Neuronal stem cell (in vitro differentiated cells): ENCODE measurements at regions not wholly inside any gene's neighbourhood (a gene's known extent, or its start where the extent isn't known, plus 50 kb on each side); places are given as distances from the start of the nearest gene placed in this dataset.

ENCODE experiments used
- DNase-seq: peaks from one replicate; pipeline ENCODE4 v3.0.0-alpha.2; 2013; ENCODE audit warnings: low spot score
- H2AFZ ChIP-seq: one replicate; pipeline ENCODE4 v1.6.1; 2013; ENCODE audit warnings: mild to moderate bottlenecking, low read length, inconsistent platforms
- H2AK5ac ChIP-seq: 2 replicates; pipeline ENCODE4 v1.6.1; 2013; ENCODE audit warnings: low read depth, mild to moderate bottlenecking, inconsistent platforms, low read length, moderate library complexity, mixed read lengths
- H2BK120ac ChIP-seq: 2 replicates; pipeline ENCODE4 v1.6.1; 2013; ENCODE audit warnings: low read depth, mild to moderate bottlenecking, inconsistent platforms, low read length, moderate library complexity, mixed read lengths
- H2BK12ac ChIP-seq: one replicate; pipeline ENCODE4 v1.6.1; 2013; ENCODE audit warnings: low read length, inconsistent platforms
- H2BK15ac ChIP-seq: 2 replicates; pipeline ENCODE4 v1.6.1; 2013; ENCODE audit warnings: mild to moderate bottlenecking, low read length, inconsistent platforms, mixed read lengths
- H2BK5ac ChIP-seq: one replicate; pipeline ENCODE4 v1.6.1; 2013; ENCODE audit warnings: inconsistent platforms, mild to moderate bottlenecking, low read length, moderate library complexity
- H3K14ac ChIP-seq: one replicate; pipeline ENCODE4 v1.6.1; 2013; ENCODE audit warnings: low read length, inconsistent platforms
- H3K18ac ChIP-seq: 2 replicates; pipeline ENCODE4 v1.6.1; 2013; ENCODE audit warnings: low read length, inconsistent platforms
- H3K23ac ChIP-seq: 2 replicates; pipeline ENCODE4 v1.6.1; 2013; ENCODE audit warnings: low read depth, mild to moderate bottlenecking, mixed read lengths, low read length, inconsistent platforms; ENCODE audit not compliant: poor library complexity
- H3K27ac ChIP-seq: replicated peaks from 3 replicates; pipeline ENCODE4 v1.5.1; 2013; ENCODE audit warnings: low read length, inconsistent platforms
- H3K27me3 ChIP-seq, 3 experiments: 2 replicates each; pipeline ENCODE4 v1.6.1; 2013; ENCODE audit warnings: low read length in 3 of 3, mild to moderate bottlenecking in 2 of 3, inconsistent platforms in 1 of 3, low read depth in 1 of 3, mixed read lengths in 1 of 3, moderate library complexity in 1 of 3; ENCODE audit not compliant: control insufficient read depth in 3 of 3, insufficient read depth in 3 of 3
- H3K36me3 ChIP-seq, 2 donors: replicated peaks in 1 of 2; 2 replicates each; pipeline ENCODE4 v1.6.1; 2013; ENCODE audit warnings: low read length in 2 of 2; ENCODE audit not compliant: control insufficient read depth in 2 of 2, insufficient read depth in 2 of 2
- H3K4ac ChIP-seq: 2 replicates; pipeline ENCODE4 v1.6.1; 2013; ENCODE audit warnings: inconsistent platforms, mild to moderate bottlenecking, low read length, moderate library complexity
- H3K4me1 ChIP-seq, 2 donors: 1 replicate in 1 of 2; 2 replicates in 1 of 2; pipeline ENCODE4 v1.6.1; 2013; ENCODE audit warnings: low read length in 2 of 2, low read depth in 1 of 2; ENCODE audit not compliant: control insufficient read depth in 2 of 2, insufficient read depth in 1 of 2
- H3K4me2 ChIP-seq: one replicate; pipeline ENCODE4 v1.6.1; 2013; ENCODE audit warnings: mild to moderate bottlenecking, low read length, inconsistent platforms; ENCODE audit not compliant: insufficient read depth, poor library complexity, severe bottlenecking
- H3K4me3 ChIP-seq, 2 donors: 2 replicates each; pipeline ENCODE4 v1.5.1; 2013; ENCODE audit warnings: low read length in 2 of 2, mild to moderate bottlenecking in 2 of 2, inconsistent platforms in 1 of 2, moderate library complexity in 1 of 2
- H3K79me1 ChIP-seq: one replicate; pipeline ENCODE4 v1.6.1; 2013; ENCODE audit warnings: low read depth, mild to moderate bottlenecking, inconsistent platforms, low read length, moderate library complexity
- H3K9ac ChIP-seq: one replicate; pipeline ENCODE4 v1.6.1; 2013; ENCODE audit warnings: mild to moderate bottlenecking, low read depth, low read length, inconsistent platforms; ENCODE audit not compliant: poor library complexity
- H3K9me3 ChIP-seq, 2 donors: replicated peaks in 1 of 2; 2 replicates each; pipeline versions ENCODE3 to v1.6.1; 2013; ENCODE audit warnings: low read length in 2 of 2, mild to moderate bottlenecking in 2 of 2, inconsistent platforms in 1 of 2, low read depth in 1 of 2, mixed read lengths in 1 of 2, moderate library complexity in 1 of 2; ENCODE audit not compliant: control insufficient read depth in 2 of 2, insufficient read depth in 1 of 2
- H4K8ac ChIP-seq: one replicate; pipeline ENCODE4 v1.6.1; 2013; ENCODE audit warnings: low read depth, mild to moderate bottlenecking, inconsistent platforms, low read length, moderate library complexity
- H4K91ac ChIP-seq: one replicate; pipeline ENCODE4 v1.6.1; 2013; ENCODE audit warnings: low read length, low read depth, mild to moderate bottlenecking, inconsistent platforms; ENCODE audit not compliant: poor library complexity
- WGBS, 2 donors: extraction: QIAGEN DNeasy Blood & Tissue Kit; methylation state at CpG; one replicate each; pipeline ENCODE4 v1.1.7; 2013; ENCODE audit warnings: missing lambda C conversion rate in 2 of 2, mixed read lengths in 1 of 2; ENCODE audit not compliant: insufficient read length in 2 of 2, insufficient replicate concordance in 1 of 2; ENCODE audit errors: extremely low coverage in 2 of 2; 5-methylcytosine and 5-hydroxymethylcytosine counted together

GRCh38 chr17:34756637-34757021 is 177.2 kb downstream of the TMEM132E start:
- no peak overlapping the region for H2BK5ac ChIP-seq
- no peak overlapping the region for H3K14ac ChIP-seq
- no peak overlapping the region for H4K91ac ChIP-seq
- H3K18ac ChIP-seq, result no peak overlapping the region
- H4K8ac ChIP-seq, result no peak overlapping the region
- no peak overlapping the region for H2BK15ac ChIP-seq
- no peak overlapping the region for H3K27ac ChIP-seq
- no peak overlapping the region for H3K4me2 ChIP-seq
- no peak for DNase-seq
- H3K4me1 ChIP-seq, result peaks cover 7 to 17% of the 10 kb centered on the region in 2 donors
- H2AK5ac ChIP-seq, result no peak overlapping the region
- H3K4me3 ChIP-seq, result no peak overlapping the region
- peak overlapping the region; percentile 24 for H2BK12ac ChIP-seq
- no CpG with 5 or more reads among the region's 6 CpGs for WGBS, 2 donors
- no peaks in the 10 kb centered on the region for H3K79me1 ChIP-seq
- H3K36me3 ChIP-seq, result no peaks in the 10 kb centered on the region
- H3K4ac ChIP-seq, result no peak overlapping the region
- no peak overlapping the region for H2AFZ ChIP-seq
- peaks cover 0 to 3% (median 0%) of the 10 kb centered on the region in 3 experiments for H3K27me3 ChIP-seq
- H2BK120ac ChIP-seq, result no peak overlapping the region
- H3K9me3 ChIP-seq, result peaks cover 0 to 1% of the 10 kb centered on the region in 2 donors
- no peak overlapping the region for H3K9ac ChIP-seq
- no peak overlapping the region for H3K23ac ChIP-seq

GRCh38 chr17:34755981-34756636 is 176.7 kb downstream of the TMEM132E start:
- no peaks in the 10 kb centered on the region for H3K79me1 ChIP-seq
- H3K9me3 ChIP-seq, result peaks cover 0 to 1% of the 10 kb centered on the region in 2 donors
- peak overlapping the region; percentile 24 for H2BK12ac ChIP-seq
- H3K4me1 ChIP-seq, result peaks cover 7 to 17% of the 10 kb centered on the region in 2 donors
- no peaks in the 10 kb centered on the region for H3K36me3 ChIP-seq
- no peak overlapping the region for H3K18ac ChIP-seq
- DNase-seq, result no peak
- no peak overlapping the region for H2BK5ac ChIP-seq
- H3K14ac ChIP-seq, result no peak overlapping the region
- H2BK120ac ChIP-seq, result no peak overlapping the region
- H3K27ac ChIP-seq, result no peak overlapping the region
- no peak overlapping the region for H2BK15ac ChIP-seq
- no peak overlapping the region for H3K4me3 ChIP-seq
- WGBS, 2 donors, result no CpG with 5 or more reads among the region's 12 CpGs
- H2AK5ac ChIP-seq, result no peak overlapping the region
- H3K23ac ChIP-seq, result no peak overlapping the region
- H4K8ac ChIP-seq, result no peak overlapping the region
- H4K91ac ChIP-seq, result no peak overlapping the region
- no peak overlapping the region for H3K4me2 ChIP-seq
- peaks cover 0 to 3% (median 0%) of the 10 kb centered on the region in 3 experiments for H3K27me3 ChIP-seq
- no peak overlapping the region for H2AFZ ChIP-seq
- no peak overlapping the region for H3K9ac ChIP-seq
- no peak overlapping the region for H3K4ac ChIP-seq

- Histone ChIP-seq H2BK120ac (no peak overlapping the region), H3K36me3 (no peaks in the 10 kb centered on the region), H2AK5ac (no peak overlapping the region), H3K27ac (no peak overlapping the region), H3K9ac (no peak overlapping the region), H2AFZ (no peak overlapping the region), H3K79me1 (no peaks in the 10 kb centered on the region), H3K18ac (no peak overlapping the region), H3K9me3 (peaks cover 0 to 1% of the 10 kb centered on the region in 2 donors), H3K4me2 (no peak overlapping the region), H3K4ac (no peak overlapping the region), H3K23ac (no peak overlapping the region), H2BK15ac (no peak overlapping the region), H2BK12ac (no peak overlapping the region), H3K4me1 (peaks cover 7 to 17% of the 10 kb centered on the region in 2 donors), H4K91ac (no peak overlapping the region), H3K14ac (no peak overlapping the region), H3K27me3 (peaks cover 0 to 3% (median 0%) of the 10 kb centered on the region in 3 experiments), H2BK5ac (no peak overlapping the region), H4K8ac (no peak overlapping the region), H3K4me3 (no peak overlapping the region)
- no peak for DNase-seq
- WGBS, 2 donors, result no CpG with 5 or more reads among the region's 7 CpGs
Measured at GRCh38 chr17:34755371-34755770, 176.0 kb downstream of the TMEM132E start.

GRCh38 chr17:34750004-34750403 is 170.6 kb downstream of the TMEM132E start:
- WGBS, 2 donors, result no CpG with 5 or more reads among the region's 1 CpG
- Histone ChIP-seq H2BK5ac (no peak overlapping the region), H3K9ac (no peak overlapping the region), H3K4ac (no peak overlapping the region), H3K4me2 (no peak overlapping the region), H3K18ac (no peak overlapping the region), H4K91ac (no peak overlapping the region), H3K4me3 (no peak overlapping the region), H3K79me1 (no peaks in the 10 kb centered on the region), H4K8ac (no peak overlapping the region), H3K36me3 (no peaks in the 10 kb centered on the region), H3K27me3 (peaks cover 0 to 3% (median 0%) of the 10 kb centered on the region in 3 experiments), H3K23ac (no peak overlapping the region), H2BK120ac (no peak overlapping the region), H3K27ac (no peak overlapping the region), H3K14ac (no peak overlapping the region), H2BK12ac (no peak overlapping the region), H3K4me1 (no peaks in the 10 kb centered on the region), H2AFZ (no peak overlapping the region), H3K9me3 (no peaks in the 10 kb centered on the region), H2AK5ac (no peak overlapping the region), H2BK15ac (no peak overlapping the region)
- no peak for DNase-seq
